Keratinocyte (primary cell): ENCODE measurements at regions not wholly inside any gene's neighbourhood (a gene's known extent, or its start where the extent isn't known, plus 50 kb on each side); places are given as distances from the start of the nearest gene placed in this dataset.

Source experiments
- DNase-seq: peaks from one replicate; pipeline ENCODE4 v3.0.0-alpha.2; 2011; ENCODE audit warnings: low read depth, missing footprints, low spot score
- FAIRE-seq: peaks from 2 replicates; lab custom pipeline; 2011; peaks lifted over from hg19 to GRCh38; lab: Jason Lieb, UNC
- H2AFZ ChIP-seq: 2 replicates; pipeline ENCODE4 v1.6.0; 2012; ENCODE audit warnings: low read length, control low read depth, inconsistent platforms; ENCODE audit not compliant: control insufficient read depth
- H3K27ac ChIP-seq: 2 replicates; pipeline ENCODE4 v1.5.1; 2011; ENCODE audit warnings: low read length; ENCODE audit not compliant: control insufficient read depth, insufficient read depth
- H3K27me3 ChIP-seq: 3 replicates; pipeline ENCODE4 v1.6.0; 2011; ENCODE audit warnings: low read length; ENCODE audit not compliant: control insufficient read depth, insufficient read depth; ENCODE audit errors: extremely low read depth
- H3K36me3 ChIP-seq, 2 experiments: 2 replicates in 1 of 2; 3 replicates in 1 of 2; pipeline ENCODE4 v1.5.1; 2011; ENCODE audit warnings: low read length in 2 of 2, mild to moderate bottlenecking in 1 of 2; ENCODE audit not compliant: control insufficient read depth in 2 of 2, insufficient read depth in 2 of 2; ENCODE audit errors: extremely low read depth in 1 of 2
- H3K4me1 ChIP-seq: 3 replicates; pipeline ENCODE4 v1.5.1; 2011; ENCODE audit warnings: low read length; ENCODE audit not compliant: control insufficient read depth, insufficient read depth; ENCODE audit errors: extremely low read depth
- H3K4me2 ChIP-seq: 3 replicates; pipeline ENCODE4 v1.6.0; 2011; ENCODE audit warnings: low read depth, low read length; ENCODE audit not compliant: control insufficient read depth, insufficient read depth; ENCODE audit errors: extremely low read depth
- H3K4me3 ChIP-seq, 3 experiments: fragments of 200-600 bp in 1 of 3; sonication (generic) in 1 of 3; 2 replicates in 2 of 3; 3 replicates in 1 of 3; pipeline ENCODE4 v1.5.1; 2011 to 2016; ENCODE audit warnings: low read length in 3 of 3, mild to moderate bottlenecking in 3 of 3, control low read depth in 2 of 3, inconsistent platforms in 1 of 3, low read depth in 1 of 3, mixed read lengths in 1 of 3, mixed run types in 1 of 3, moderate library complexity in 1 of 3; ENCODE audit not compliant: control insufficient read depth in 2 of 3, insufficient read depth in 2 of 3; ENCODE audit errors: extremely low read depth in 1 of 3
- H3K79me2 ChIP-seq: 2 replicates; pipeline ENCODE4 v1.6.0; 2012; ENCODE audit warnings: low read length; ENCODE audit not compliant: control insufficient read depth, insufficient read depth
- H3K9ac ChIP-seq: 3 replicates; pipeline ENCODE4 v1.6.0; 2011; ENCODE audit warnings: low read length; ENCODE audit not compliant: control insufficient read depth, insufficient read depth; ENCODE audit errors: extremely low read depth
- H3K9me1 ChIP-seq: 3 replicates; pipeline ENCODE4 v1.6.0; 2011; ENCODE audit warnings: low read length; ENCODE audit not compliant: control insufficient read depth, insufficient read depth; ENCODE audit errors: extremely low read depth
- H3K9me3 ChIP-seq: 2 replicates; pipeline ENCODE4 v1.5.1; 2012; ENCODE audit warnings: low read depth, low read length; ENCODE audit not compliant: control insufficient read depth
- H4K20me1 ChIP-seq: 3 replicates; pipeline ENCODE4 v1.6.0; 2011; ENCODE audit warnings: low read length; ENCODE audit not compliant: control insufficient read depth, insufficient read depth; ENCODE audit errors: extremely low read depth
- CTCF ChIP-seq, 3 experiments: IDR thresholded peaks in 1 of 3; conservative IDR thresholded peaks in 1 of 3; optimal IDR thresholded peaks in 1 of 3; 2 replicates in 2 of 3; 3 replicates in 1 of 3; pipeline versions ENCODE3 to v1.5.1; 2011; ENCODE audit warnings: low read length in 3 of 3, mild to moderate bottlenecking in 3 of 3, moderate library complexity in 2 of 3, control low read depth in 1 of 3, inconsistent platforms in 1 of 3; ENCODE audit not compliant: insufficient read depth in 2 of 3; ENCODE audit errors: extremely low read depth in 1 of 3
- EZH2 ChIP-seq: IDR thresholded peaks from one replicate; pipeline ENCODE4 v1.6.1; 2012; ENCODE audit warnings: inconsistent platforms, mild to moderate bottlenecking, low read length, moderate library complexity
- dilution Hi-C: fragments of 300-500 bp; cut with MboI; formaldehyde crosslinking; loops from one replicate; pipeline ENCODE4 v1.7.0; 2020; ENCODE audit warnings: low sequenced_read_pairs; ENCODE audit not compliant: extremely low pct_ligation_motif_present

- no peaks in the 10 kb centered on the region for H3K9me3 ChIP-seq
- H3K27ac ChIP-seq = no peak overlapping the region
- H3K27me3 ChIP-seq = no peaks in the 10 kb centered on the region
- no peak for FAIRE-seq
- H3K9me1 ChIP-seq = no peaks in the 10 kb centered on the region
- no peak for DNase-seq
- no peak for TF ChIP-seq EZH2
- TF ChIP-seq CTCF (optimal IDR thresholded peaks at IDR 0.05 in 1 of 3, IDR thresholded peaks at IDR 0.05 in 1 of 3, conservative IDR thresholded peaks at IDR 0.05 in 1 of 3; ENCODE audit: extremely low read depth in 1 of 3, insufficient read depth in 2 of 3, low read length in 3 of 3) = no peak
- no peaks in the 10 kb centered on the region for H3K79me2 ChIP-seq
- no peak overlapping the region for H3K4me3 ChIP-seq
- H4K20me1 ChIP-seq = no peaks in the 10 kb centered on the region
- no peaks in the 10 kb centered on the region for H3K4me1 ChIP-seq
- H2AFZ ChIP-seq = no peak overlapping the region
- dilution Hi-C loops = no loop called here
- no peak overlapping the region for H3K9ac ChIP-seq
- H3K4me2 ChIP-seq = no peak overlapping the region
- H3K36me3 ChIP-seq = no peaks in the 10 kb centered on the region
These were observed 824.8 kb downstream of the ADGRL2 start for GRCh38 chr1:82625537-82625936.

- Histone ChIP-seq H3K4me3 (no peak overlapping the region), H3K9ac (no peak overlapping the region), H3K9me3 (no peaks in the 10 kb centered on the region), H4K20me1 (no peaks in the 10 kb centered on the region), H3K79me2 (no peaks in the 10 kb centered on the region), H3K4me2 (no peak overlapping the region), H2AFZ (no peak overlapping the region), H3K4me1 (no peaks in the 10 kb centered on the region), H3K27ac (no peak overlapping the region), H3K9me1 (no peaks in the 10 kb centered on the region), H3K36me3 (no peaks in the 10 kb centered on the region), H3K27me3 (no peaks in the 10 kb centered on the region)
- DNase-seq (no peak), FAIRE-seq (no peak)
- TF ChIP-seq EZH2 = no peak
- no peak for TF ChIP-seq CTCF (optimal IDR thresholded peaks at IDR 0.05 in 1 of 3, IDR thresholded peaks at IDR 0.05 in 1 of 3, conservative IDR thresholded peaks at IDR 0.05 in 1 of 3; ENCODE audit: extremely low read depth in 1 of 3, insufficient read depth in 2 of 3, low read length in 3 of 3)
- dilution Hi-C loops = no loop called here
These were observed 820.3 kb downstream of the ADGRL2 start for GRCh38 chr1:82621076-82621475.
